CD14-positive monocyte (primary cell): ENCODE measurements at regions not wholly inside any gene's neighbourhood (a gene's known extent, or its start where the extent isn't known, plus 50 kb on each side); places are given as distances from the start of the nearest gene placed in this dataset.

Experiments used
- DNase-seq, 3 donors: peaks; one replicate each; pipeline ENCODE4 v3.0.0-alpha.2; 2011 to 2022
- H2AFZ ChIP-seq: 2 replicates; pipeline ENCODE4 v1.6.0; 2012; ENCODE audit warnings: mild to moderate bottlenecking, low read depth, low read length, inconsistent platforms; ENCODE audit not compliant: insufficient read depth, poor library complexity, severe bottlenecking
- H3K27ac ChIP-seq, 2 donors: 1 replicate in 1 of 2; 2 replicates in 1 of 2; pipeline ENCODE4 v1.5.1; 2012 to 2013; ENCODE audit warnings: low read length in 2 of 2, control low read depth in 1 of 2, inconsistent platforms in 1 of 2, low read depth in 1 of 2, mild to moderate bottlenecking in 1 of 2
- H3K27me3 ChIP-seq, 2 donors: one replicate each; pipeline versions ENCODE4 v1.6.0 to v1.6.1; 2011 to 2013; ENCODE audit warnings: low read length in 2 of 2; ENCODE audit not compliant: control insufficient read depth in 2 of 2, insufficient read depth in 2 of 2
- H3K36me3 ChIP-seq, 2 donors: replicated peaks in 1 of 2; 1 replicate in 1 of 2; 2 replicates in 1 of 2; pipeline versions ENCODE4 v1.5.1 to v1.6.1; 2012 to 2013; ENCODE audit warnings: low read length in 2 of 2, control low read depth in 1 of 2, inconsistent platforms in 1 of 2, mild to moderate bottlenecking in 1 of 2; ENCODE audit not compliant: insufficient read depth in 2 of 2, control insufficient read depth in 1 of 2
- H3K4me1 ChIP-seq, 2 donors: 1 replicate in 1 of 2; 2 replicates in 1 of 2; pipeline versions ENCODE4 v1.5.1 to v1.6.1; 2012 to 2013; ENCODE audit warnings: low read length in 2 of 2, control low read depth in 1 of 2, inconsistent platforms in 1 of 2, mild to moderate bottlenecking in 1 of 2, moderate library complexity in 1 of 2; ENCODE audit not compliant: insufficient read depth in 2 of 2, control insufficient read depth in 1 of 2
- H3K4me2 ChIP-seq: replicated peaks from 2 replicates; pipeline ENCODE3; 2012; ENCODE audit warnings: low read length, moderate library complexity, mild to moderate bottlenecking; ENCODE audit not compliant: poor library complexity, severe bottlenecking; ENCODE audit errors: extremely low read depth
- H3K4me3 ChIP-seq, 3 experiments: fragments of 200-600 bp in 1 of 3; sonication (generic) in 1 of 3; replicated peaks in 1 of 3; 1 replicate in 2 of 3; 2 replicates in 1 of 3; pipeline ENCODE4 v1.5.1; 2011 to 2013; ENCODE audit warnings: low read length in 3 of 3, mild to moderate bottlenecking in 3 of 3, control low read depth in 2 of 3, low read depth in 2 of 3, inconsistent platforms in 1 of 3, moderate library complexity in 1 of 3
- H3K79me2 ChIP-seq: 2 replicates; pipeline ENCODE4 v1.6.0; 2012; ENCODE audit warnings: mild to moderate bottlenecking, control low read depth, inconsistent platforms, low read length, moderate library complexity; ENCODE audit not compliant: insufficient read depth
- H3K9ac ChIP-seq: 2 replicates; pipeline ENCODE4 v1.6.0; 2017; ENCODE audit warnings: low read length, mild to moderate bottlenecking; ENCODE audit not compliant: insufficient read depth, poor library complexity, severe bottlenecking
- H3K9me3 ChIP-seq, 2 donors: replicated peaks in 1 of 2; 1 replicate in 1 of 2; 2 replicates in 1 of 2; pipeline versions ENCODE4 v1.5.1 to v1.6.1; 2012 to 2013; ENCODE audit warnings: low read length in 2 of 2, control low read depth in 1 of 2; ENCODE audit not compliant: control insufficient read depth in 1 of 2, insufficient read depth in 1 of 2
- H4K20me1 ChIP-seq: 2 replicates; pipeline ENCODE4 v1.6.0; 2012; ENCODE audit warnings: mild to moderate bottlenecking, low read length, control low read depth, moderate library complexity; ENCODE audit not compliant: insufficient read depth
- H3K27ac Mint-ChIP-seq, 7 donors: one replicate each; pipeline ENCODE4 v1.8.0; 2020; ENCODE audit warnings: mild to moderate bottlenecking in 7 of 7, mixed read lengths in 7 of 7, moderate library complexity in 6 of 7, inconsistent platforms in 2 of 7
- H3K27me3 Mint-ChIP-seq, 3 donors: one replicate each; pipeline ENCODE4 v1.8.0; 2021 to 2022; ENCODE audit warnings: low read depth in 3 of 3, mild to moderate bottlenecking in 3 of 3, mixed read lengths in 3 of 3, moderate library complexity in 3 of 3, inconsistent platforms in 1 of 3
- H3K36me3 Mint-ChIP-seq, 2 donors: one replicate each; pipeline ENCODE4 v1.8.0; 2020; ENCODE audit warnings: mixed read lengths in 2 of 2, inconsistent platforms in 1 of 2, mild to moderate bottlenecking in 1 of 2
- H3K4me1 Mint-ChIP-seq: one replicate; pipeline ENCODE4 v1.8.0; 2020; ENCODE audit warnings: mild to moderate bottlenecking, mixed read lengths
- H3K4me3 Mint-ChIP-seq, 2 donors: one replicate each; pipeline ENCODE4 v1.8.0; 2020; ENCODE audit warnings: mild to moderate bottlenecking in 2 of 2, mixed read lengths in 2 of 2, moderate library complexity in 1 of 2
- H3K9me3 Mint-ChIP-seq, 7 donors: one replicate each; pipeline ENCODE4 v1.8.0; 2020 to 2022; ENCODE audit warnings: mixed read lengths in 7 of 7, mild to moderate bottlenecking in 6 of 7, moderate library complexity in 6 of 7, inconsistent platforms in 2 of 7
- WGBS: methylation state at CpG from one replicate; pipeline ENCODE4 v1.1.5; 2013; ENCODE audit warnings: missing lambda C conversion rate; ENCODE audit not compliant: insufficient coverage; 5-methylcytosine and 5-hydroxymethylcytosine counted together
- intact Hi-C, 2 donors: fragments of 100-400 bp; cut with micrococcal nuclease; formaldehyde crosslinking; loops; one replicate each; pipeline versions ENCODE4 v1.15.0 to v1.15.1; 2023
- TF ChIP-seq, protein P1 (sequence below): fragments of 200-600 bp; IDR thresholded peaks from one replicate; pipeline ENCODE4 v1.8.0; 2022; ENCODE audit warnings: antibody characterized with exemption, mild to moderate bottlenecking

DNA sequence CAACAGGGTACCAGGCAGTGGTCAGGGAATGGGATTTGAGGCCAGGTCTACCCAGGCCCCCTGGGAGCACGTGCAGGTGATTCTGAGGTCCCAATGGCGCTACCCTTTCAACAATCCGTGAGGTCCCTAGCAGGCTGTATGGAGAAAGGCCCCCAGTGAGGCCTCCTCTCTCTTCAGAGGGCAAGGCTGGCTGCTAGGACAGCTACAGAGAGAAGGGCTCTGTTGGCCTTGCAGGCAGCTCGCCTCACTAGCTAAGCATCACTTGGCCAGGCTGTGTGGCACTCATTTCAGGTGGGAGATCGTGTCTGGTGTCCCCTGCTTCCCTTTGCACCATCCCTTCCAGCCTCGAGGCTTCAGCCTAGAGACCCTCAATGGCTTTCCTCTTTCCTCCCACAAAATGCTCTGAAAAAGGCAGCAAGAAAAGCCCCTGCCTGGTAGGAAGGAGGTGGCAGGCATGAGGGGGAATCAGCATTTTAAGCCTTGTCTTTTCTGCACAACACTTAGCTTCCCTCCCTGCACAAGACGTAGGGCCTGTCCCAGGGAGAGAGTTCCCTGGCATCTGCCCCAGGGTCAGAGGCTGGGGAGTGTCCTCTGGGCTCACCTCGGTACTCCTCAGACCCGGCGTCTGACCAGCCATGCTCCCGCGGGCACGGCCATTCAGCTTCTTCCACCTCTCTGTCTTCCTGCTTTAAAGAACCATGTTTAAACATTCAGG, 111.8 kb downstream of the ASB7 start:
- no peaks in the 10 kb centered on the region for H3K36me3 ChIP-seq
- no peak overlapping the region for H3K27ac Mint-ChIP-seq
- intact Hi-C loops, result no loop called here
- no peaks in the 10 kb centered on the region for H3K9me3 ChIP-seq
- peaks cover 6 to 12% (median 8%) of the 10 kb centered on the region in 3 donors for H3K27me3 Mint-ChIP-seq
- no peak overlapping the region for H3K9ac ChIP-seq
- H3K4me1 Mint-ChIP-seq, result no peaks in the 10 kb centered on the region
- H3K4me3 ChIP-seq, result no peak overlapping the region
- no peak for DNase-seq
- H3K27me3 ChIP-seq, result no peaks in the 10 kb centered on the region
- H3K9me3 Mint-ChIP-seq, result peaks cover 2 to 6% (median 4%) of the 10 kb centered on the region in 7 donors
- no peaks in the 10 kb centered on the region for H3K4me1 ChIP-seq
- no peak overlapping the region for H3K4me2 ChIP-seq
- no peak overlapping the region for H2AFZ ChIP-seq
- no peaks in the 10 kb centered on the region for H3K79me2 ChIP-seq
- TF ChIP-seq, protein P1, sequence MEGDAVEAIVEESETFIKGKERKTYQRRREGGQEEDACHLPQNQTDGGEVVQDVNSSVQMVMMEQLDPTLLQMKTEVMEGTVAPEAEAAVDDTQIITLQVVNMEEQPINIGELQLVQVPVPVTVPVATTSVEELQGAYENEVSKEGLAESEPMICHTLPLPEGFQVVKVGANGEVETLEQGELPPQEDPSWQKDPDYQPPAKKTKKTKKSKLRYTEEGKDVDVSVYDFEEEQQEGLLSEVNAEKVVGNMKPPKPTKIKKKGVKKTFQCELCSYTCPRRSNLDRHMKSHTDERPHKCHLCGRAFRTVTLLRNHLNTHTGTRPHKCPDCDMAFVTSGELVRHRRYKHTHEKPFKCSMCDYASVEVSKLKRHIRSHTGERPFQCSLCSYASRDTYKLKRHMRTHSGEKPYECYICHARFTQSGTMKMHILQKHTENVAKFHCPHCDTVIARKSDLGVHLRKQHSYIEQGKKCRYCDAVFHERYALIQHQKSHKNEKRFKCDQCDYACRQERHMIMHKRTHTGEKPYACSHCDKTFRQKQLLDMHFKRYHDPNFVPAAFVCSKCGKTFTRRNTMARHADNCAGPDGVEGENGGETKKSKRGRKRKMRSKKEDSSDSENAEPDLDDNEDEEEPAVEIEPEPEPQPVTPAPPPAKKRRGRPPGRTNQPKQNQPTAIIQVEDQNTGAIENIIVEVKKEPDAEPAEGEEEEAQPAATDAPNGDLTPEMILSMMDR, result no peak
- H3K36me3 Mint-ChIP-seq, result no peaks in the 10 kb centered on the region
- H4K20me1 ChIP-seq, result no peaks in the 10 kb centered on the region
- WGBS, result 88% methylated on average over 6 of the region's 13 CpGs
- no peak overlapping the region for H3K27ac ChIP-seq
- H3K4me3 Mint-ChIP-seq, result no peak overlapping the region

DNA sequence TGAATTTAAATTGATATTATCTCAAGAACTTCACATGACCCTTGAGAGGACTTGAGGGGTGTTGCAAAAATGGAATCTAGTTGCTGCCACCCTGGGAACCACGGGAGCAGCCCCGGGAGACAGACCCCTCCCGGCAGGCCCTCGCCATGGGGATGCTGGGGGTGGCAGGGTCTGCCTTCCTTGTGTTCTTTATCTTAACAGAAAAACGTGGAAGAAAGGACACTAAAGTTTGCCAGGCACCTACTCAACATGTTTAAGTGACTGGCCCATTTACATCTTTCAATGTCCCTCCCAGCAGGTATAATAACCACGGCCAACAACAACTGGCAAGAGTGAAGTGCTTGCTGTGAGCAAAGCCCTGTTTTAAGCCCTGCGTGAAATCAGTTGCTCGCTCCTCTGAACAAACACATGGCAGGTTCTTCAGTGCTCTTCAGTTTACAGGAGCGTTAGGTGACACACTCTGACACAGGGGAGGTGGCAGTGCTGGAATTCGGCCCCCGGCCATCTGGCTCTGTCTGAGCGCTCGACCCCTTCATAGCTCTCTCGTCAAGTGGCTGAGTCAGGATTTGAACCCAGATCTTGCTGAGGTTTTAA, 112.5 kb downstream of the ASB7 start:
- intact Hi-C loops, result no loop called here
- H3K4me1 ChIP-seq, result no peaks in the 10 kb centered on the region
- no peaks in the 10 kb centered on the region for H3K36me3 ChIP-seq
- H3K27me3 ChIP-seq, result no peaks in the 10 kb centered on the region
- no peak overlapping the region for H3K4me2 ChIP-seq
- Mint-ChIP-seq H3K27me3 (peaks cover 6 to 12% (median 6%) of the 10 kb centered on the region in 3 donors), H3K4me3 (no peak overlapping the region), H3K27ac (no peak overlapping the region), H3K36me3 (no peaks in the 10 kb centered on the region), H3K9me3 (peaks cover 2 to 5% (median 4%) of the 10 kb centered on the region in 7 donors), H3K4me1 (no peaks in the 10 kb centered on the region)
- TF ChIP-seq, protein P1, result no peak
- no peaks in the 10 kb centered on the region for H4K20me1 ChIP-seq
- no peak for DNase-seq
- 89% methylated on average over 13 of the region's 14 CpGs for WGBS
- H2AFZ ChIP-seq, result no peak overlapping the region
- H3K9me3 ChIP-seq, result no peaks in the 10 kb centered on the region
- H3K9ac ChIP-seq, result no peak overlapping the region
- H3K4me3 ChIP-seq, result no peak overlapping the region
- no peak overlapping the region for H3K27ac ChIP-seq
- no peaks in the 10 kb centered on the region for H3K79me2 ChIP-seq
